HG02798 (cell line): ENCODE measurements at regions not wholly inside any gene's neighbourhood (a gene's known extent, or its start where the extent isn't known, plus 50 kb on each side); places are given as distances from the start of the nearest gene placed in this dataset.

ENCODE experiments used
- ATAC-seq: cut with Tn5 transposase; IDR thresholded peaks from one replicate; pipeline ENCODE4 v1.9.1; 2021; ENCODE audit warnings: mild to moderate bottlenecking; ENCODE audit not compliant: unreplicated experiment, poor library complexity

DNA sequence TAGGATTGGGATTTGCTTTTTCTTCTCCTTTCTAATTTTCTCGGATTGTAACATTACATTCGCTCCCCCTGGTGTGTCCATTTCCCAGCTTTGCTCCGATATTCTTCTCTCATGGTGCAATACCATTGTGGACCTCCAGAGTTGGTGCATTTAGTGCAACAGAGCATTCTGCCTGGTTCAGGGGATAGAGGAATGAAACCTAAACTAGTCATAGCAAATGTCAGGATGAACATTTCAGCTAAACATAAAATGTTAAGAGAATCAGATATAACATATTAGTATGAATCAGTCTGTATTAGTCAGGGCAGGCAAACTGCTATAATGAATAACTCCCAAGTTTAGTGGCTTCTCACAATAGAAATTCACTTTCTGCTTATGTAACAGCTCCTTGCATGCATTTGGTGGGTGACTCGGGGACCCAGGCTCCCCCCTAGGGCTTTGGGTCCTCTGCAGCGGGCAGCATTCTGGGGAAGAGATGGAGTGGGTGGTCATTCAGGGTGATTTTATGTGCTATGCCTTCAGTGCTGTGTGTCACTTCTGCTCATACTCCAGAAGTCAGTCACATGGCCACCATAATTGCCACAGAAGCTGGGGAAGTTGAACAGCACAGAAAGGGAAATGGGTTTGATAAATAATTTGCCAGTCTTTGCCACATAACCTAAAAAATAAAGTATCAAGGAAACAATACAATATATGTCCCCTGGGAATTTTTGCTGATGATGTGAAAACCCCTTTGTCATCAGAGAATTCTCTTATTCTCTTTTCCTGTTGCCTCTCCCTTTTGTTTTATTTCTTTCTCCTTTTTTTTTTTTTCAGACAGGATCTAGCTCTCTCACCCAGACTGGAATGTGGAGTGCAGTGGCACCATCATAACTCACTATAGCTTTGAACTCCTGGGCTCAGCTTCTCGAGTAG lies 111.0 kb downstream of the HSPH1 start:
- ATAC-seq: no peak

- no peak for ATAC-seq
Observed at GRCh38 chr13:31049833-31050232, 111.9 kb downstream of the HSPH1 start.

DNA sequence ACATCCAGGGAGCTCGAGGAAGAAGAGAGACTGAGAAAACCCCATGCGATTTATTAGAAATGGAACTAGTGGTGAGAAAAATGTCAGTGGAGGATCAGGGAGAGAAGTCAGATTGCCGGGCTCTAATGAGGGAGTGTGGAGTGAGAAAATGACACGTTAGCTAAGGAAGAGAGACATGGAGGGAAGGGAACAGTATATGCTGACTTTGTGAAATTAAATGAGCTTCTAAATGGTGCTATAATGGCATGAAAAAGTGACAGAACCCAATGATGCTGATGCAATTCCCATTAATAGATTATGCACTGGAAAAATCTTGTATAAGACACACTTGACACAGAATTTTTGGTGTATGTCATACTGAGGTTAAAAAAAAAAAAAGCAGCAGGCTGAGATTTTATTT lies 112.6 kb downstream of the HSPH1 start:
- ATAC-seq: no peak

DNA sequence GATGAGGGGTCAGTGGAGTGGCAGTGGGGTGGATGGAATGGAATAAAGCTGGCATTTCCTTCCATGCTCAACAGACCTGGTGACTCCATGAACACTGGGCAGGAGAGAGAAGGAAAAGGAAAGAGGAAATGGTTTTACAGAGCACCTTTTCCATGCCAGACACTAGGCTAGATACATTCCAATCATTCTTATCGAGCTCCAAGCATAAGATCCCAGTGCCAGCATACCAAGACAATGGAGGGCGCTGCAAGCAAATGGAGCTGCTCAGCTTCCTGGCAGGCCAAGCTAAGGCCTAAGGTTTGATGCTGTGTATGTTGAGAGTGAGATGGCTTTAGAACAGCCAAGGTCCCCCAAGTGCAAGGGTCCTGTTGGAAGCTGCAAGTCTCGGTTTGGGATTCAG lies 113.2 kb downstream of the HSPH1 start:
- no peak for ATAC-seq

DNA sequence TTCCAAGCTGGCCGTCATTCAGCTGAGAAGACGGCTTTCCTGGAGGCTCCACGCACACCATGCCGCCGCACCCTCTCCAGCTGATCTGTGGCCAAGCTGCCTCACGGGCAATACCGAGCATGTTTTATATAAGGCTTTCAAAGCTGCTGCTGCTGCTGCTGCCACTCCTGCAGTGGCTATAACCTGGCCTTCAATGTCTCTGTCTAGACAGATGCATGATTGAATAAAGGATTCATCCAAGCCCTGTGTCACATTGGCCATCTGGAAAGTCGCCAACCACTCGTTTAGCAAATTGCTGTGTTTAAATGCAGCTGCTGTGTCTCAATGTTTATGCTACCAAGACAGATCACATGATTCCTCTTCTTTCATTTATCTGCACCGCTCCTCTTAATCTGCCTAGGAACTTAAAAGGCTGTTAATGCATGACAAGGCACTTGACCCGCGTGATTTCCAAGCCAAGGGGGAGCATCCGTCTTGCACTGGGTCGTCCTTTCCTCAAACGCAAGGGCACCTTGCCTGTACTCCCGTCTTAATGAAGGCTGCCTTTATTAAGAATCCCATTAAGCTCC lies 114.3 kb downstream of the TEX26 start:
- ATAC-seq: no peak

DNA sequence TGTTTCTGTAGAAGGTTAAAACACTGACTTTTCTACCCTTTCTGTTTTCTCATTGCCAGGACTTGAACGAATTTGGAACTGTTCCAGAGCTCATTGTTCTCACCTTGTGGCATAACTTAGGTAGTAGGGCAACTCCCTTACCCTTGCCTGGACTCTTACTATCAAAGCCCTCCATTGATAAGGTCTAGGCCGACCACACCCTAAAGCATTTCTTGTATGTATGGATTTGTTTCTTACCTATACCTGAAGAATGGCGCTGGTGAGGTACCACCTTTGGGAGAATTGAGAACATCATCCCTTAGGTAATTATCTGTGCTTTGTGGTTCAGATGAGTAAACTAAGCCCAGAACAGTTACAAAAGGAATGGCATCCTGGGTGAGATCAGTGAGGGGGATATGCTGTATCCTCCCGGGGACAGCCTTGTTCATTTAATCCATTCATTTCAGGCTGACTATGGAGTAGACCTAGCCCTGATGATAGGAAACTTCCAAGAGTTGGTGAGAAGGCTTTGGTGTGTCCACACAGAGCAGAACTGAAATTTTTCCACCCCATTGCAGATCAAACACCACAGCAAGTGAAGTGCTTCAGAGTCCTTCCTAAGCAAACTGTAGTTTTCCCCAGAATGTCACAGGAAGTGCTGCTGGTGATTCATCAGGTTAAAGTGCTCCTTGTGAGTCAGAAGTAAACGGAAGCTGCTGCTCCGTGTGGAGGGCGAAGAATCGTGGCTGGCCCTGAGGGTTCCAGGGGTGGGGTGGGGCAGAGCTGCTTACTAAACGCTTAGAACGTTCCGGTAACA lies 113.0 kb downstream of the TEX26 start:
- ATAC-seq: peak; percentile 47

DNA sequence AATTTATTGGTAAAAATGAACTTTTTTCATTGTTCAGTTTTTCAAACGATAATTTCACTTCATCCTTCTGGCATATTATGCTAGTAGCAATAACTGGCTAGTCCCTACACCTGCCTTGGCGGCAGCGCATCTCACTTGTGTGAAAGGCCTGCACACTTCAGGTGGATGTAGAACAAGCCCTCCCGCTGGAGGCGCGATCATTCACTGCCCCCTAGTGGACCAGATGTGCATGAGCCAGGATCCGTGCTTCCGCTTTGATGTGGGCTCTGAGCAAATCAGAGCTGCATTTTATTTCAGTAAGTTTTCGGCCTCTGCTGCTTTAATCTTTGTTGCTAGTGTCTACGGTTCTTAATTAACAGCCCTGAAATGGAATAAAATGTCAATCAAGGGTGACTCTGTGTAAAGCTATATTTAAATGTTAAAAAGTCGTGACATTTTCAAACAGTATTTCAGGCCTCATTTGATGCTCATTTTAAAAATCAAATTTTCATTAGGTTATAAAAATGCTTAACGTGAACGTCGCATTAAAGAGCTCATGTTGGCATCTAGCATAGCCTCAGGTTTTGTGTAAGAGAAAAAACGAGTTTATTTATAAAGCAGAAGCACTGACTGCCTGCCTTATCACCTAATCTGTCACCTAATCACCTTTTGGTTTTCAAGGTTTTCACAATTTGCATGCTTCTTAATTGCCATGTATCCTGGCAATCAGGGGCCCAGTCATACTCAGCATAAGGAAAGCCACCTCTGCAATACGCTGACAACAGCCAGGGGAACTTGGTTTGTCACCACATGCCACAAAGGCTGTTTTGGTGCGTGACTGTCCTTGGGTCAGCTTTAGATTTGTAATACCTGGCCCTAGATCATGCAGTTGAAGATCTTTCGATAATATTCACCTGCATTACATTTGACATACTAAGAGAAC lies 112.2 kb downstream of the TEX26 start:
- peak; percentile 87 for ATAC-seq

DNA sequence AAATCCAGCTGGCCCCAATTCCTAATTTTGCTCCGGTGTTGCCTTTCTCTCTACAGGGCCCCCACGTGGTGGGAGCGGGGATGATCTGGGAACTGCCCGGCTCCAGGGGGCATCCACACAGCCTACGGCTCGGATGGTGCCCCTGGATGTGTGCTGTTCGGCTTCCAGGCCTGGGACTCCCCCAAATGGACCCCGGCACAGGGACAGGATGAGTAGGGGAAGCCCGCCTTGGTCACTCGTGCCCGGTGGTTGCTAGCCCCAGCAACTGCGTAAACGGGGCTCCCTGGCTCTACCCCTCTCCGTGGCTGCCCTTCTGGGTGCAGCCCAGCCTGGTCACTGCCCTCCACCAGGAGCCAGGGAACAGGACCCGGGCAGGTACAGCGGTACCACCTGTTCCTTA lies 111.5 kb downstream of the TEX26 start:
- no peak for ATAC-seq

DNA sequence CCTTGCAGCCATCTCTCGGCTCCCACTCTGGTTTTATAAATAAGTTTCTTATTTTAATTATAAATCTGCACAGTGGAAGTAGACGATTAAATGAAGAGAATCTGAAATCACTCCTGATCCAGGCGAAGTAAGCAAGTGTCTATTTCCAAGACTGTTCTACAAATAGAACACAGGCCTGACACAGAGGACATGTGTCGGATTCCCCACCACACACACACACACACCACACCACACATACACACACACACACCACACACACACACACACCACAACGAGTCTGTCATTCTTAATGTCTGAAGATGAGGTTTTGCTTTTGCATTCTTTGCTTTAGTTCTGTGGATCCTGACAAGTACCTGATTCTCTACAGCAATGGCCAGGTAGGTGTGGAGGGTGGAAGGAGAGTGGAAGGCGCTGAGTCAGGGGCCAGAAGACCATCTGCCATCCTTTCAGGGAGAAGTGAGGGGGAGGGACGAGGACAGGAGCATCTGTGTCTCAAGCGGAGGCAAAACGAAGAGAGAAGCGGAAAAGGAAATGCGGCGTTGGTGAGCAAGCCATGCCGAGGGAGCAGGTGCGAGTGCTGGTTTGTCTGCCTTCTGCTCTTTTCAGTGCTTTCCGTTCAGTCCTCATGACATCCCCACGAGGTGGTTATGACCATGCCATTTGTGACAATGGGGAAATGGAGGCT lies 110.2 kb downstream of the TEX26 start:
- no peak for ATAC-seq

DNA sequence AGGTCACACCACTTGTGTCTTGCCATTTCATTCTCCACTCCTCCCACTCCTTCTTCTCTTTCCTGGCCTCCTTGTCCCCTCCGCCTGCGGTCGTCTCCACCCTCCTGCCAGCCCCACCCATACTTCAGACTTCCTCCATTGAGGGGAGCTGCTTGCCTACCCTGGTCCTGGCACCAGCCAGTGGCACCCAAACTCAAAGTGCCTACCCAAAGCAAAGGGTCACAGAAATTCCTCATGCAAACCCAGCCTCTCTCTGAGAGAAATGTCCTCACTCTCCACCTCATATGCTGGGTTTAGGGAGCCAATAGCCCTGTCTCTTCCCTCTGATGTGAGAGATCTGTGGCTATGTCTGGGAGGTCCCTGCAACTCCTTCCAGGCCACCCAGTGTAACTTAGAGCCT lies 109.6 kb downstream of the TEX26 start:
- no peak for ATAC-seq

DNA sequence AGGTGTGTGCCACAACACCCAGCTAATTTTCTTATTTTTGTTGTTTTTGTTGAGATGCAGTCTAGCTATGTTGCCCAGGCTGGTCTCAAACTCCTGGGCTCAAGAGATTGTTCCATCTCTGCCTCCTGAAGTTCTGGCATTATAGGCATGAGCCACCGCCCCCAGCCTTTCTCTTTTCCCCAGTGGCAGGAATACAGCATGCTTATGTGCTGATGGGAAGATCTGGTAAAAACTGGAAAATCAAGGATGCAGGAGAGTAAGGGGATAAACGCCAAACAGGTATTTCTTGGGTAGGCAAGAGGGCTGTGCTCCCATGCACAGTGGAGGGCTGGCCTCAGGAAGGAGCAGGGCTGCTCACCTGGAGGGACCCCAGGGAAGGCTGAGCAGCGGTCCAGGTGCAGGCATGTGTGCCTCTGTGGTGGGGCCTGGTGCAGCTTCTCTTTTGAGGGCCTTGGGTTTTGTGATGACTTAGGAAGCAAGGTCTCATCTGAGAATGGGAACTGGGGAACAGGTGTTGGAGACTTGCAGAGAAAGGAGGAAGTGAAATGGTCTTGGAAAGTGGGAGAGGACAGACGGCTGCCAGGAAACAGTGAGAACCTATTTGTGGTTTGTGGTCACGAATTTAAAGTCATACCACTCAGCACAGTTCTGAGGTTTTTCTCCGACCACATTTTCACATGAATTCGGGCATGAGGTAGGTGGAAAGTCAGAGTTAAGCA lies 106.5 kb downstream of the TEX26 start:
- ATAC-seq: peak; percentile 80

DNA sequence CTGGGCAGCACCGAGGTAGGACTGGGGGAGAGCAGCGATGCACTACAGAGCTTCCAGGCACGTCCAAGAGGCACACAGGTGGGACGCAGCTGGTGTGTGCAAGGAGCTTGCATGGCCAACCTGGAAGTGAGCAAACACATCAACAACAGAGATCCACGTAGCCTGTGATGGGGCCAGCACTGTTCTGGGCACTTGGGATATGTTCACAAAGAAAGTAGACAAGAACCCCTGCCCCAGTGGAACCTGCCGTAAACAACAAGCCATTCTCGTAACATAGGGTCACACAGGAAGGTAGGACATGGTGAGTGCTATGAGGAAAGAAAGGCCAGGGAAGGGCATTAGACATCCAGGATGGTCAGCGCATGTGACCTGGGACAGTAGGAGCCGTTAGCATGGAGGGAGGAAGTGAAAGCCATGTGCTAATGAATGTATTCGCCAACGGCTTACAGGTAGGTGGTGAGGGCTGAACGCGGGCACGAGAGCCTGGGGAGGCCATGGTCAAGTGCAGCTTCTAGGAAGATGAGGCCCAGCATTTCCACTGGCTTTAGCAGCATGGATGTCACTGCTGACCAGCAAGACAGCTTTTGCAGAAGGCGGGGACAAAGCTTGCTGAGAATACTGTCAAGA lies 105.5 kb downstream of the TEX26 start:
- no peak for ATAC-seq

- no peak for ATAC-seq
Observed at GRCh38 chr13:31036731-31037695, 104.6 kb downstream of the TEX26 start.

DNA sequence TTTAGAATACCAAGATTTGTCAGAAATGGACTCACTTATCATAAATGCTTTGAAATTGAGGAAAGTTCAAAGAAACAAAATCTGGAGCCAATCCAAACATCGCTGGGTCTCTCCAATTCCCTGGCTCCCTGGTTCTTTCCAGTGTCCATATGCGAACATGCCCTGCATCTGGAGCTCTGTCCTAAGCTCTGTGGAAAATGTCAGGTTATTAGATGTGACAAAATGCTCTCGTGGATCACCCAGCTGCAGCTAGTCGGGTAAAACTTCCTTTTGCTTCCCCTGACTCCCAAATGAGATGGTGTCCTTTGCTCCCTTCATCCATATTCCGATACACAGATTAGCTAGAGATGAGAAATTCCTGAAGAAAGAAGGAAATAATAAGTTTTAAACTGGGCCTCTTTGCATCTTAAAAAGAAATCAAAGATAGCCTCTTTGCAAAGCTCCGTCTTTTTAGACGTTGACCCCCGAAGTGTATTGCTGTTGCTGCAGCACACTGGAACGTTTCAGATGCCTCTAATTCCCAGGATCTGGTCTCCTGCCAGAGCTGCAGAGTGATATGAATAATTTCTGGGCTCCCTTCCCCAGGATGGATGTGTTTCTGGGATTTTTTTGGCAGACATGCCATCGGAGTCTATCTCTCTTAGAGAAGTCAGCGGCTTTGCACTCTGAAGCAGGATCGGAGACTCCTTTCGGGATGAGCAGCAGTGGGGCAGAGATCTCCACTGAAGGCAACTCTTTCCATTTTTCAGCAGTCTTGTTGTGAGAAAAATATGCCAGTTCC lies 102.9 kb downstream of the TEX26 start:
- no peak for ATAC-seq

DNA sequence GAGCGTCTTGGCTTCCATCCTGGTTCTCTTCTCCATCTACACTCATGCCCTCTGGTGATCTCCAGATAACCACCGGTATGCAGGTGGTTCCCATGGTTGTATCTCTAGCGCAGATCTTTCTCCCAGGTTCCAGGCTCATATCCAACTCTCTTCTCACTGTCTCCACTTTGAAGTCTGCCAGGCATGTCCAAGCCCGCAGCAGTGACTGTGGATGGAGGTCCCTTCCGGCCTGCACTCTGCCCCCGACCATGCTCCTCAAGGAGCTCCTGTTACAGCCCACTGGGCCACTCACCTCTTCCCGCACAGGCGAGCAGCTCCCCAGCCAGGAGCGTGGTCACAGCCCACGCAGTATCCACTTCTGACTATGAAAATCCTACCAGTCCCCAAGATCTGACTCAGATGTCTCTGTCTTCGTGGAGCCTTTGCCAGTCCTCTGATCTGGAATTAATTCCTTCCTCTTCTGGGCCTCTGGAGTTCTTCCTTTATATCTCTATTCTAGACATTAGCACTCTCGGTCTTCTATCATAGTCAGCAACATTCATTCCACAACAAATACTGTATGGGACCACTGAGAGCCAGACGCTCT lies 100.2 kb downstream of the TEX26 start:
- no peak for ATAC-seq

- no peak for ATAC-seq
Observed at GRCh38 chr13:31031482-31031881, 99.0 kb downstream of the TEX26 start.
